ENCODE measurements at regions not wholly inside any gene's neighbourhood (a gene's known extent, or its start where the extent isn't known, plus 50 kb on each side); places are given as distances from the start of the nearest gene placed in this dataset.

- TF ChIP-seq CTCF (IDR thresholded peaks at IDR 0.05): no peak
- Histone ChIP-seq H3K27ac (no peak overlapping the region), H3K4me3 (no peak overlapping the region)
- no peak for DNase-seq (ENCODE audit: low spot score)
Observed at GRCh38 chr5:52457810-52458209, 329.9 kb upstream of the ITGA1 start.

GRCh38 chr5:52466113-52466512 is 321.6 kb upstream of the ITGA1 start:
- no peak overlapping the region for H3K27ac ChIP-seq
- DNase-seq (ENCODE audit: low spot score): no peak
- no peak for TF ChIP-seq CTCF (IDR thresholded peaks at IDR 0.05)
- H3K4me3 ChIP-seq: no peak overlapping the region

- no peak for DNase-seq (ENCODE audit: low spot score)
- Histone ChIP-seq H3K4me3 (no peak overlapping the region), H3K27ac (no peak overlapping the region)
- no peak for TF ChIP-seq CTCF (IDR thresholded peaks at IDR 0.05)
Observed at GRCh38 chr5:52466749-52467520, 320.8 kb upstream of the ITGA1 start.

GRCh38 chr5:52468976-52469375 is 318.7 kb upstream of the ITGA1 start:
- Histone ChIP-seq H3K27ac (no peak overlapping the region), H3K4me3 (no peak overlapping the region)
- no peak for TF ChIP-seq CTCF (IDR thresholded peaks at IDR 0.05)
- no peak for DNase-seq (ENCODE audit: low spot score)

- Histone ChIP-seq H3K27ac (no peak overlapping the region), H3K4me3 (no peak overlapping the region)
- DNase-seq (ENCODE audit: low spot score): no peak
- no peak for TF ChIP-seq CTCF (IDR thresholded peaks at IDR 0.05)
Observed at GRCh38 chr5:52469420-52469819, 318.3 kb upstream of the ITGA1 start.

- no peak for DNase-seq (ENCODE audit: low spot score)
- no peak overlapping the region for H3K27ac ChIP-seq
- no peak overlapping the region for H3K4me3 ChIP-seq
- no peak for TF ChIP-seq CTCF (IDR thresholded peaks at IDR 0.05)
Observed at GRCh38 chr5:52469835-52470234, 317.9 kb upstream of the ITGA1 start.

- no peak for TF ChIP-seq CTCF (IDR thresholded peaks at IDR 0.05)
- no peak for DNase-seq (ENCODE audit: low spot score)
- H3K4me3 ChIP-seq: no peak overlapping the region
- H3K27ac ChIP-seq: no peak overlapping the region
Observed at GRCh38 chr5:52476346-52476745, 311.4 kb upstream of the ITGA1 start.

All from coronary artery (tissue), 2 donors.